ENCODE measurements at regions not wholly inside any gene's neighbourhood (a gene's known extent, or its start where the extent isn't known, plus 50 kb on each side); places are given as distances from the start of the nearest gene placed in this dataset.

GRCh38 chr13:80012251-80012650, 328.7 kb downstream of the SPRY2 start:
- Histone ChIP-seq H2AK5ac (ENCODE audit: insufficient read length, low read length) (no peak overlapping the region), H3K23me2 (ENCODE audit: insufficient read length, low read depth, low read length, poor library complexity, severe bottlenecking) (no peaks in the 10 kb centered on the region), H2BK5ac (ENCODE audit: insufficient read length, low read length) (no peak overlapping the region), H2BK15ac (ENCODE audit: low read depth, low read length) (no peak overlapping the region), H3K9ac (ENCODE audit: extremely low read depth, insufficient read length, low read length) (no peak overlapping the region), H2BK120ac (ENCODE audit: low read depth, low read length, poor library complexity, severe bottlenecking) (no peak overlapping the region), H3K27me3 (ENCODE audit: insufficient read depth, low read length) (no peaks in the 10 kb centered on the region), H4K20me1 (ENCODE audit: control insufficient read depth, insufficient read depth, insufficient read length) (no peaks in the 10 kb centered on the region), H3K9me3 (ENCODE audit: control insufficient read depth, low read depth, low read length) (no peaks in the 10 kb centered on the region), H3K79me1 (ENCODE audit: insufficient read depth, low read depth, low read length, poor library complexity, severe bottlenecking) (no peaks in the 10 kb centered on the region), H3K27ac (ENCODE audit: insufficient read length, low read depth, low read length) (no peak overlapping the region), H3K18ac (ENCODE audit: insufficient read length, low read depth, low read length) (no peak overlapping the region), H2BK12ac (ENCODE audit: insufficient read length, low read depth, low read length) (no peak overlapping the region), H3K4me2 (ENCODE audit: insufficient read depth, insufficient read length, low read length) (no peak overlapping the region), H3K14ac (ENCODE audit: insufficient read depth, low read length) (no peak overlapping the region), H4K8ac (replicated peaks; ENCODE audit: insufficient read length, low read depth, low read length) (no peak overlapping the region), H3K4ac (ENCODE audit: low read depth, low read length) (no peak overlapping the region), H3K4me1 (ENCODE audit: insufficient read depth, low read length) (no peaks in the 10 kb centered on the region), H3K23ac (ENCODE audit: insufficient read length, low read depth, low read length) (no peak overlapping the region), H4K5ac (ENCODE audit: insufficient read length, low read depth, low read length) (no peak overlapping the region), H3T11ph (ENCODE audit: low read length) (no peak overlapping the region), H2AFZ (ENCODE audit: low read length) (no peak overlapping the region), H3K79me2 (ENCODE audit: insufficient read depth, low read length) (no peaks in the 10 kb centered on the region), H2BK20ac (ENCODE audit: low read depth, low read length, poor library complexity, severe bottlenecking) (no peak overlapping the region), H3K56ac (ENCODE audit: insufficient read length, low read depth, low read length) (no peak overlapping the region), H4K91ac (ENCODE audit: insufficient read length, low read depth, low read length) (no peak overlapping the region)
- no peak overlapping the region for H3K4me3 Mint-ChIP-seq
- H3K9me3 Mint-ChIP-seq: peaks cover 2 to 4% of the 10 kb centered on the region in 2 experiments; a peak in 2 of 5 replicates
- H3K4me1 Mint-ChIP-seq: no peaks in the 10 kb centered on the region
- no peaks in the 10 kb centered on the region for H3K27me3 Mint-ChIP-seq (ENCODE audit: low read depth)
- no peak for TF ChIP-seq CTCF (conservative IDR thresholded peaks at IDR 0.05)
- DNase-seq: no peak
- no CpG with 5 or more reads among the region's 1 CpG for WGBS (ENCODE audit: extremely low coverage, insufficient read length, low lambda C conversion rate)
- peaks cover 0 to 2% (median 0%) of the 10 kb centered on the region in 3 experiments; a peak in 1 of 7 replicates for H3K36me3 Mint-ChIP-seq (ENCODE audit: insufficient read depth in 1 of 3, low read depth in 3 of 3)
- 0 out of 7 replicates have a peak overlapping the region, but pooled peaks of 1 of the 3 experiments have one; percentile 22 for H3K27ac Mint-ChIP-seq
